NOMO-1 treated with dmso at 0.1 percent for 144 hours (cell line): ENCODE measurements at regions not wholly inside any gene's neighbourhood (a gene's known extent, or its start where the extent isn't known, plus 50 kb on each side); places are given as distances from the start of the nearest gene placed in this dataset.

Source experiments
- DNase-seq: peaks from one replicate; lab custom pipeline; 2025; ENCODE audit not compliant: unreplicated experiment; lab: John Stamatoyannopoulos, UW

DNA sequence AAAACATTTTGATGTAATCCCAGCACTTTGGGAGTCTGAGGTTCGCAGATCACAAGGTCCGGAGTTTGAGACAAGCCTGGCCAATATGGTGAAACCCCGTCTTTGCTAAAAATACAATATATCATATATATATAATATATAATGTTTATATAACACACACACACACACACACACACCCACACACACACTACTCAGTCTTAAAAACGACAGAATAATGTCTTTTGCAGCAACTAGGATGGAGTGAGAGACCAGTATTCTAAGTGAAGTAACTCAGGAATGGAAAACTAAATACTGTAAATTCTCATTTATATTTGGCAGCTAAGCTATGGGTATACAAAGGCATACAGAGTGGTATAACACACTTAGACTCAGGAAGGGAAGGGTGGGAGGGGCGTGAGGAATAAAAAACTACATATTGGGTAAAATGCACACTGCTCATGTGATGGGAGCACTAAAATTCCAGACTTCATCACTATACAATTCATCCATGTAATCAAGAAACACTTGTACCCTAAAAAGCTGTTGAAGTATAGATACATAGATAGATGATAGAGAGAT is 231.2 kb upstream of the SEMA3A start:
- no peak for DNase-seq

DNA sequence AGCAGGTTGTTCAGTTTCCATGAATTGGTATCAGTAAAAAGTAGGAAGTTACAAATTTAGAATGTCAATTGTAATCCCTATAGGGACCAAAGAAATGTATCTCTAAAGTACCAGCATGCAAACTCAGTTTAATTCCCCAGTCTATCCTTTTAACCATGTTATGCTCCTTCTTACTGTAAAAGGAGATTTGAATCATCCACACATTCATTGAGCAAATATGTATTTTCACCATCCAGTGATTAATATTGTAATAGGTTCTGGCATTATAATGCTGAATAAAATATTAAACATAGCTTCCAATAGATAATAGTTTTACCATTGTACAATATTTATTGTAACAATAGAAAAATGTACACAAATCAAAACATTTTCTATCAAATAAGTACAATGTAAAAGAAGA is 228.2 kb upstream of the SEMA3A start:
- no peak for DNase-seq

- peak; percentile 29 for DNase-seq
Observed at GRCh38 chr7:84412161-84412969, 217.8 kb upstream of the SEMA3A start.

- no peak for DNase-seq
Observed at GRCh38 chr7:84399661-84400060, 205.1 kb upstream of the SEMA3A start.

GRCh38 chr7:84394219-84394618 is 199.6 kb upstream of the SEMA3A start:
- no peak for DNase-seq

GRCh38 chr7:84393786-84394185 is 199.2 kb upstream of the SEMA3A start:
- no peak for DNase-seq

DNA sequence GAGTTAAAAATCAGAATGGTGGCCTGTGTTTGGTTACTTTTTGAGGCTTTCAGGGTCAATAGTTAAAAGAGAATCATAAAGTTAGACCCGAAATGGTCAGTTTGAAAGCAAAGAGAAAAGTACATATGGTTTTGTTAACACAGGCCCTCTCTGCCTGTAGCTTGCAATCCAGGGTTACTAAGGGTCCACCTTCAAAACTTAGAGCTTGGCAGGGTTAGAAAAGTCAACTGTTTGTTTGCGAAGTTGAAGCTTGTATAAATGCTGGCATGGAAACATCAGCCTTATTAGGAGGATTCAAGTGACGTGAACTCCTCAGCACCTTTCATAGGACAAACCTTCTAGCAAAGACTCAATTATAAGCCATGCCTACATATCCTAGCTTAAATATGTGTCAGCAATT is 196.3 kb upstream of the SEMA3A start:
- DNase-seq, result no peak

GRCh38 chr7:84389242-84389641 is 194.7 kb upstream of the SEMA3A start:
- DNase-seq, result peak; percentile 73

DNA sequence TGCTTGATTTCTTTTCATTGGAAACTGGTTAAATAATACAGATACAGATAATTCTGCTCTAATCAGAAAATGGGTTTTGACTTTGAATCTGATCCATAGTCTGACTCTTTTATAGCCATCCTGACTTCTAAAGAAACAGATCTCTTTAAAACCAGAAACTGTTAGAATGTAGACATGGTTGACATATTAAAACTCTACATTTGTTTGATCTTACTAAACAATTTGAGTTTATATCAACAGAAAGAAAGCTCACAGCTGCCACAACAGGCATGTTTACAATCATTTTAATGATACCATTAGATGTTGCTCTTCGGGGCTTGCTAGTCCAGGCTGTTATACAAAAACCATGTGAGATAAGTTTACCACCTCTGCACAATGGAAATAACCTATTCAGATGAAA is 193.0 kb upstream of the SEMA3A start:
- no peak for DNase-seq

DNA sequence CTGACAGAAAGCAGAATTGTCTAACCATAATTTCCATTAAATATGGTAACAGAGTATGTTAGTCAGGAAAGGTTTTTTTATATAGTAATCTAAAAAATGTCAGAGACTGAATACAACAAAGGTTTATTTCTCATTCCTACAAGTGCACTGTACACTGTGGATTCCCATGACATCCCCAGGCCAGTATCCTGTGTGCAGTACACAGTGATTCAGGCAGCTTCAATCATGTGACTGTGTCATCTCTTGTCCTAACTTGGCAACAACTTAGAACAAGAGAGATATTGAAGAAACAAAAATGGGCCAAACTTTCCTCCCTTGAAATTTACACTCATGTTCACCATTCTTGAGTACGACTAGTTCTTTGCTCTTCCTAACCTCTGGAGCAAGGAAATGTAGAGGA is 189.8 kb upstream of the SEMA3A start:
- DNase-seq, result no peak

DNA sequence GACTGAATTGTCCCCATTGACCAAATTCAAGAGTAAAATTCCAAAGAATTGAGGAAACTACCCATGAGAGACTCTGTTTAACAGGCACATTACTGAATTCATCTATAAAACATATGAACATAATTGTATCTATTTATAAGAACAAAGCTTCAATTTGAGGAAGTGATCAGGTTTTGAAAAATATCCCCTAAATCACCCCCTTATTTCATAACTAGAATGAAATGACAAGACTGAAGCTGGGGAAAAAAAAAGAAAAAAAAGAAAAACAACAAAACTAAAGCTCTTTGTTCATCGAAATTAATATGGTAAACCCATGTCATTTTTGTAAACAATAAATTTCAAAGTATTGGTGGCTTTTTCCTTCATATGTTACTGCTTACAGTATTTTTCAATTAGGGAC is 184.9 kb upstream of the SEMA3A start:
- DNase-seq, result no peak

GRCh38 chr7:84372712-84373111 is 178.1 kb upstream of the SEMA3A start:
- DNase-seq, result peak; percentile 94

DNA sequence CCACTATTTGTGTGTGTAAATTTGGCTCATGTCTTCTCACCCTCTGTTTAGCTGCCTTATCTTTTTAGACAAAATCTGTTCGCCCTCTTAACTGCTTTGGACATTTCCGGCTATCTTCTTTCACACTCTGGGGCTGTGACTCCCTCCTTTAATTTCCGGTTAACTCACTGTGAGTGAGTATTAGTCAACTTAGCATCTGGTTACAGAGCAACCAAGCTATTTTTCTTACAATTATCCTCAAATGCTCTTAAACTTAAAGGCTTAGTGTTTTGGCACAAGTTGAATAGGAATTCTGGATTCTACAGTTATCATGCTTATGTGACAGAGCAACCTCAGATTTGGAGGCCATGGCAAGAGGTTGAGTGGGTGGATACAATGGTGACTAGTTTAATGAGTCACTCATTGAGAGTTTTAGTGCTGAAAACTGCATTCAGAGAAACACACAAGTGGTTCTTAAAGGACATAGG is 177.6 kb upstream of the SEMA3A start:
- no peak for DNase-seq

DNA sequence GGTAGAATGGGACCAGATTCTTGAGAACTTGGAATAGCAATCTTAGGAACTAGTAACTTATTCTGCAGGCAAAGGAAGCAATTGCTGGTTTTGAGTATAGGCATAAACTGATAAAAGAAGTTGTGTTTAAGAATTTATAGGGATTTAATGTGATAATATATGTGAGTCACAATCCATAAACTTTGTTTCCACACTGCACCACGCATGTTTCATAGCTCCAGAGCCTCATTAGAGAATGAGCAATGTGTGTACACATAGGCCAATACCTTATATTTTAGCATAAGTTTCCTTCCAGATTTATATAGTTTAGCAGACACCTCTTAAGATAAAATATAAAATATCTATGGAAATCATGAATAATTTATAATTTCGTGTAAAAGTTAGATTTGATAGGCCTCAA is 175.5 kb upstream of the SEMA3A start:
- no peak for DNase-seq

GRCh38 chr7:84368122-84368521 is 173.5 kb upstream of the SEMA3A start:
- DNase-seq, result no peak

- no peak for DNase-seq
Observed at GRCh38 chr7:84364708-84365107, 170.1 kb upstream of the SEMA3A start.

DNA sequence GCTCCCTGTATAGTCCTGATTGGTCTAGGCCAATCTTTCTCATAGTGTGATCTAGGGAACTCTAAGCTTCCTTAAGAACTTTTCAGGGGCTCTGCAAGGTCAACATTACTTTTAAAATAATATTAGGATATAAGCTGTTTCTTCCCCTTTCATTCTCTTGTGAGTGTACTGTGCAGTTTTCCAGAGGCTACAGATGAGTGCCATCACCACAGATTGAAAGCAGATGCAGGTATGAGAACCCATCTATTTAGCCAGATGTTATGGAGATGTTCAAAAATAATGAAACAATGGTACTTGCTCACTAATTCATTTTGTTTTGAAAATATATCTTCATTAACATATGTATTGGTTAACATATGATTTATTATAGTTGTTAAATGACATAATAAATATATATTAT is 169.2 kb upstream of the SEMA3A start:
- no peak for DNase-seq

- no peak for DNase-seq
Observed at GRCh38 chr7:84362828-84363227, 168.2 kb upstream of the SEMA3A start.

GRCh38 chr7:84362360-84362759 is 167.8 kb upstream of the SEMA3A start:
- DNase-seq, result no peak

GRCh38 chr7:84354866-84355265 is 160.3 kb upstream of the SEMA3A start:
- DNase-seq, result no peak

DNA sequence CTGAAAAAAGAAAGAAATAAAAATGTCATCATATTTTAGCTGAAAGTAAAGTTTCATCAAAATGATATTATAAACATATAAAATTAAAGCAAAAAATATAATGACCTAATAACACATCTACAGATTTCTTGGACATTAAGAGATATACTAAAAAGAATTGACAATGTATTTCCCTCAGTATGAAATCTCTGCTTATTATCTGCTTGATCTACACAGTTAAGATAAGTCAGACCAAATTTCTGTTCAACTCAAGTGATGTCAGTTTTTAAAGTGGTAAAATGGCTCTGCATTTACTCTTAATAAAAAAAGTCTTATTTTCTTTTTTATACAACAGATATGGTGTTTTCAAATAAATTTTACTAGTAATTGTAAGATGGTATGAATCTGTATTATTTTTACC is 159.4 kb upstream of the SEMA3A start:
- no peak for DNase-seq

DNA sequence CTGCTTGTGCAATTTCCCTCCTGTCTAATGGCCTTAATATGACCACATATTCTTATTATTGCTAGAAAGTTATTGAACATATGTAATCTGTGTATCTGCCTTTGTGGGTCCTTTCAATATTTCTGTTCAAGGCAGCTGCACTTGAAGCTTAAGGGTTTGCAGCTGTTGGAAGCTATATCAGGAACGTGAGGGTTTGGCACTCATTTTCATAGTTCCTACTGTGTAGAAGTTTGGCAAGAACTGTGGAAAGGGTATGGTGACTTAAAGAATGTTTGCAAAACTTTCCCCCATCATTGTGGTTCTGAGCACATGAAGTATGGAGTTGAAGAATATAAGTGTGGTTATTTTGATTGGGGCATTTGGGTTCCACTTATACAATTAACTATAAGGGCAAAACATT is 144.7 kb upstream of the SEMA3A start:
- DNase-seq, result no peak

DNA sequence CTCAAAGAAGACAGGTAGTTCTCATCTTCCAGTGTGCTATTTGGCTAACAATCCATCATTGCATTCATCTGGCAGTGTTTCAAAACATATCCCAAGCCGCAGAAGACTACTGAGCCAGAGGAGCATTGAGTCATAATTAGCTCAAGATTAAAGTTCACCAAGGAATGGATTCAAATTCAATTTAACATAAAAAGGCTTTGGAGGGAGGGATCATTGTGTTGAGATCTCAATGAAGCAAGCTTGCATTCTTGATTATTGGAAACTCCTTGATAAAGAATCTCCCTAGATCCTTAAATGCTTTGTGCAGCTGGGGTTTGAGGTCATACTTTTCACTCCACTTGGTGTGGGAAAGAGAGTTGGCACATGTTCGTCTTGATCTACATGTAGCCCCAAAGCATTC is 142.8 kb upstream of the SEMA3A start:
- DNase-seq, result no peak
